DMS53 treated with DMSO at 0.1 percent for 48 hours (cell line): ENCODE measurements at regions not wholly inside any gene's neighbourhood (a gene's known extent, or its start where the extent isn't known, plus 50 kb on each side); places are given as distances from the start of the nearest gene placed in this dataset.

Experiments used
- DNase-seq: peaks from one replicate; lab custom pipeline; 2025; ENCODE audit not compliant: unreplicated experiment; lab: John Stamatoyannopoulos, UW

GRCh38 chr7:125572414-125572813 lies 642.8 kb upstream of the POT1 start:
- no peak for DNase-seq

- DNase-seq = no peak
Measured at GRCh38 chr7:125568799-125569198, 639.2 kb upstream of the POT1 start.

GRCh38 chr7:125567686-125568085 lies 638.1 kb upstream of the POT1 start:
- no peak for DNase-seq

GRCh38 chr7:125563964-125564529 lies 634.4 kb upstream of the POT1 start:
- DNase-seq = peak; percentile 71

GRCh38 chr7:125563557-125563956 lies 633.9 kb upstream of the POT1 start:
- DNase-seq = peak; percentile 70

GRCh38 chr7:125561006-125561405 lies 631.4 kb upstream of the POT1 start:
- no peak for DNase-seq

- DNase-seq = no peak
Measured at GRCh38 chr7:125559921-125560320, 630.3 kb upstream of the POT1 start.

- no peak for DNase-seq
Measured at GRCh38 chr7:125555916-125556315, 626.3 kb upstream of the POT1 start.

GRCh38 chr7:125551008-125551407 lies 621.4 kb upstream of the POT1 start:
- DNase-seq = no peak

GRCh38 chr7:125547505-125547904 lies 617.9 kb upstream of the POT1 start:
- no peak for DNase-seq

GRCh38 chr7:125530553-125530952 lies 600.9 kb upstream of the POT1 start:
- DNase-seq = no peak

- no peak for DNase-seq
Measured at GRCh38 chr7:125529249-125529648, 599.6 kb upstream of the POT1 start.

GRCh38 chr7:125526958-125527357 lies 597.3 kb upstream of the POT1 start:
- DNase-seq = no peak

- DNase-seq = no peak
Measured at GRCh38 chr7:125526092-125526491, 596.5 kb upstream of the POT1 start.

GRCh38 chr7:125516194-125516593 lies 586.6 kb upstream of the POT1 start:
- DNase-seq = peak; percentile 83

GRCh38 chr7:125512373-125512772 lies 582.7 kb upstream of the POT1 start:
- DNase-seq = no peak

- DNase-seq = no peak
Measured at GRCh38 chr7:125511310-125511709, 581.7 kb upstream of the POT1 start.

GRCh38 chr7:125506331-125506730 lies 576.7 kb upstream of the POT1 start:
- no peak for DNase-seq

- DNase-seq = no peak
Measured at GRCh38 chr7:125504848-125505247, 575.2 kb upstream of the POT1 start.

- no peak for DNase-seq
Measured at GRCh38 chr7:125495997-125496396, 566.4 kb upstream of the POT1 start.

GRCh38 chr7:125492521-125492920 lies 562.9 kb upstream of the POT1 start:
- no peak for DNase-seq

- DNase-seq = no peak
Measured at GRCh38 chr7:125491137-125491536, 561.5 kb upstream of the POT1 start.

- DNase-seq = no peak
Measured at GRCh38 chr7:125490167-125490566, 560.5 kb upstream of the POT1 start.

- DNase-seq = no peak
Measured at GRCh38 chr7:125485223-125485622, 555.6 kb upstream of the POT1 start.
